ENCODE measurements at regions not wholly inside any gene's neighbourhood (a gene's known extent, or its start where the extent isn't known, plus 50 kb on each side); places are given as distances from the start of the nearest gene placed in this dataset.

- no peak for TF ChIP-seq EWSR1 (IDR thresholded peaks at IDR 0.05; ENCODE audit: borderline replicate concordance, low read depth, partially characterized antibody)
- no peak for TF ChIP-seq NFRKB (IDR thresholded peaks at IDR 0.05; ENCODE audit: low read depth)
- no peak for TF ChIP-seq POLR2AphosphoS2 (IDR thresholded peaks at IDR 0.05; ENCODE audit: low read length)
- no peak for TF ChIP-seq ZFP30 (CRISPR knock-in tag; IDR thresholded peaks at IDR 0.05; ENCODE audit: borderline replicate concordance)
- TF ChIP-seq JUN (IDR thresholded peaks at IDR 0.05; ENCODE audit: borderline replicate concordance, low read depth, low read length): no peak
- TF ChIP-seq JUN (CRISPR knock-in tag; IDR thresholded peaks at IDR 0.05; ENCODE audit: borderline replicate concordance): no peak
- no peak for TF ChIP-seq GATAD2A (IDR thresholded peaks at IDR 0.05)
- TF ChIP-seq REST (IDR thresholded peaks at IDR 0.05; ENCODE audit: borderline replicate concordance): no peak
- TF ChIP-seq REST (CRISPR knock-in tag; IDR thresholded peaks at IDR 0.05; ENCODE audit: low read depth): no peak
- TF ChIP-seq STAT5A (IDR thresholded peaks at IDR 0.05; ENCODE audit: borderline replicate concordance, low read length): peak; percentile 78
- no peak for TF ChIP-seq ZNF23 (CRISPR knock-in tag; IDR thresholded peaks at IDR 0.05)
- no peak for TF ChIP-seq ZNF41 (CRISPR knock-in tag; conservative IDR thresholded peaks at IDR 0.05)
- no peak for TF ChIP-seq ZNF695 (CRISPR knock-in tag; IDR thresholded peaks at IDR 0.05)
- TF ChIP-seq KLF10 (CRISPR knock-in tag; IDR thresholded peaks at IDR 0.05): no peak
- no peak; the same call in 1 of the 2 replicates for TF ChIP-seq ZFX (CRISPR knock-in tag; IDR thresholded peaks at IDR 0.05)
- TF ChIP-seq HNRNPH1 (optimal IDR thresholded peaks at IDR 0.05; ENCODE audit: low read depth, low read length): no peak
- TF ChIP-seq GTF2B (IDR thresholded peaks at IDR 0.05; ENCODE audit: extremely low read depth, insufficient read length): no peak
- no peak for TF ChIP-seq MYBL2 (IDR thresholded peaks at IDR 0.05; ENCODE audit: low read depth)
- TF ChIP-seq MYBL2 (CRISPR knock-in tag; IDR thresholded peaks at IDR 0.05; ENCODE audit: borderline replicate concordance): no peak
- no peak for TF ChIP-seq ARHGAP35 (IDR thresholded peaks at IDR 0.05; ENCODE audit: partially characterized antibody)
- no peak for TF ChIP-seq HDAC6 (IDR thresholded peaks at IDR 0.05; ENCODE audit: low read depth, low read length)
- no peak for TF ChIP-seq CTCF (IDR thresholded peaks at IDR 0.05 in 2 of 3, conservative IDR thresholded peaks at IDR 0.05 in 1 of 3; ENCODE audit: insufficient read depth in 2 of 3, low read depth in 1 of 3, low read length in 3 of 3)
These were observed 112.3 kb upstream of the TSPAN8 start (continued) for GRCh38 chr12:71270057-71270456.
